ENCODE measurements at regions not wholly inside any gene's neighbourhood (a gene's known extent, or its start where the extent isn't known, plus 50 kb on each side); places are given as distances from the start of the nearest gene placed in this dataset.

DNA sequence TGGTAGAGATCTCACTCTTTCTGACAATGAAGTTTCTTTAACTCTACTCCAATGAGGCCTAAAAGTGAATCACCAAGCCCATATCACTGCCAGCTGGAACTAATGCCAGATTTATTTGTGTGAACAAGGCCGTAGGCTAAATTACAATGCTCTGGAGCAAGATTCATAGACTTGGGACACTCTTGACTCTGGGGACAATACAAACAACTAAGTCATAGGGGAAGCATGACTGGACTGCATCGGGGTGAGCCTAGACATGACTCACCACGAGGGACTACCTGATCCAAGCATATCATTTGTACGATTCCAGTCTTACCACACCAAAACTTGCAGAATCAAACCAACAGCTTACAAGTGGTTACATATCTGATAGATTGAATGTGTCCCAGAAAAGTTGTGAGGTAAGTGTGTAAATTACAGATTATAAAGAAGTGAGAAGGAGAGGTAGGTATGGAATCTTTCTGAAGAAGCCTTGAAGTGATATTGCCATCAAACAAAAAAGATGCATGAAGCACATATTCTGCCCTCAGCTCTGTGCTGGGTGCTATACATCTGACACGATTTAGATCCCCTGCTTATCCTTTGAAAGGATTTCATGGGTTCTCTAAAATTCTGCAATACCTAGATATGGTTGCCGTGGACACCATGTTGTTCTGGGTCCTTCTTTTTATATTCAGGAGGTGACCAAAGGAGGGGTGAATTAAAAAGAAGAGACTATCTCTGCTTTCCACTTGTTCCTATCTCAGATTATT, 199.3 kb upstream of the PDE4D start:
- TF ChIP-seq, protein P1, sequence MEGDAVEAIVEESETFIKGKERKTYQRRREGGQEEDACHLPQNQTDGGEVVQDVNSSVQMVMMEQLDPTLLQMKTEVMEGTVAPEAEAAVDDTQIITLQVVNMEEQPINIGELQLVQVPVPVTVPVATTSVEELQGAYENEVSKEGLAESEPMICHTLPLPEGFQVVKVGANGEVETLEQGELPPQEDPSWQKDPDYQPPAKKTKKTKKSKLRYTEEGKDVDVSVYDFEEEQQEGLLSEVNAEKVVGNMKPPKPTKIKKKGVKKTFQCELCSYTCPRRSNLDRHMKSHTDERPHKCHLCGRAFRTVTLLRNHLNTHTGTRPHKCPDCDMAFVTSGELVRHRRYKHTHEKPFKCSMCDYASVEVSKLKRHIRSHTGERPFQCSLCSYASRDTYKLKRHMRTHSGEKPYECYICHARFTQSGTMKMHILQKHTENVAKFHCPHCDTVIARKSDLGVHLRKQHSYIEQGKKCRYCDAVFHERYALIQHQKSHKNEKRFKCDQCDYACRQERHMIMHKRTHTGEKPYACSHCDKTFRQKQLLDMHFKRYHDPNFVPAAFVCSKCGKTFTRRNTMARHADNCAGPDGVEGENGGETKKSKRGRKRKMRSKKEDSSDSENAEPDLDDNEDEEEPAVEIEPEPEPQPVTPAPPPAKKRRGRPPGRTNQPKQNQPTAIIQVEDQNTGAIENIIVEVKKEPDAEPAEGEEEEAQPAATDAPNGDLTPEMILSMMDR (IDR thresholded peaks at IDR 0.05) = no peak
- no peak for TF ChIP-seq POLR2A (IDR thresholded peaks at IDR 0.05)
